Neural cell (in vitro differentiated cells): ENCODE measurements at regions not wholly inside any gene's neighbourhood (a gene's known extent, or its start where the extent isn't known, plus 50 kb on each side); places are given as distances from the start of the nearest gene placed in this dataset.

Source experiments
- H2AFZ ChIP-seq: fragments of 200-600, 300-800 bp; sonication (generic), shearing (Covaris generic); 2 replicates; pipeline ENCODE4 v1.6.0; 2014; ENCODE audit warnings: low read depth, mild to moderate bottlenecking, antibody characterized with exemption, low read length, moderate library complexity
- H3F3A ChIP-seq: fragments of 200-600 bp; shearing (Covaris generic); 2 replicates; pipeline ENCODE4 v1.6.1; 2016; ENCODE audit warnings: mild to moderate bottlenecking, moderate library complexity, mixed read lengths, antibody characterized with exemption, low read length; ENCODE audit not compliant: insufficient read depth, poor library complexity, severe bottlenecking
- H3K27ac ChIP-seq: fragments of 200-600, 300-800 bp; sonication (generic), shearing (Covaris generic); 2 replicates; pipeline ENCODE4 v1.5.1; 2014; ENCODE audit warnings: mild to moderate bottlenecking, low read length, moderate library complexity
- H3K27me3 ChIP-seq: fragments of 300-800, 200-600 bp; sonication (generic), shearing (Covaris generic); 2 replicates; pipeline ENCODE4 v1.6.0; 2014; ENCODE audit warnings: mild to moderate bottlenecking, low read depth, low read length, moderate library complexity; ENCODE audit not compliant: insufficient read depth
- H3K36me3 ChIP-seq: fragments of 300-800, 200-600 bp; sonication (generic), shearing (Covaris generic); 2 replicates; pipeline ENCODE4 v1.5.1; 2014; ENCODE audit warnings: mild to moderate bottlenecking, antibody characterized with exemption, low read length, moderate library complexity; ENCODE audit not compliant: insufficient read depth
- H3K4me2 ChIP-seq: fragments of 300-800, 200-600 bp; sonication (generic), shearing (Covaris generic); 2 replicates; pipeline ENCODE4 v1.6.0; 2014; ENCODE audit warnings: mild to moderate bottlenecking, low read length
- H3K4me3 ChIP-seq: fragments of 300-800, 200-600 bp; sonication (generic), shearing (Covaris generic); 2 replicates; pipeline ENCODE4 v1.5.1; 2014; ENCODE audit warnings: mild to moderate bottlenecking, low read length, moderate library complexity
- H3K79me2 ChIP-seq: fragments of 200-600 bp; shearing (Covaris generic); replicated peaks from 2 replicates; pipeline ENCODE4 v1.6.0; 2014; ENCODE audit warnings: mild to moderate bottlenecking, low read length, moderate library complexity; ENCODE audit not compliant: insufficient read depth
- H3K9ac ChIP-seq: fragments of 300-800, 200-600 bp; sonication (generic), shearing (Covaris generic); 2 replicates; pipeline ENCODE4 v1.6.1; 2016; ENCODE audit warnings: mild to moderate bottlenecking, low read length, mixed read lengths
- H3K9me2 ChIP-seq: fragments of 200-600 bp; shearing (Covaris generic); 2 replicates; pipeline ENCODE4 v1.6.1; 2016; ENCODE audit warnings: mild to moderate bottlenecking, low read length, mixed read lengths; ENCODE audit not compliant: insufficient read depth
- H3K9me3 ChIP-seq: fragments of 200-600, 300-800 bp; sonication (generic), shearing (Covaris generic); 2 replicates; pipeline ENCODE4 v1.6.1; 2016; ENCODE audit warnings: mild to moderate bottlenecking, mixed run types, low read length, moderate library complexity, mixed read lengths
- H4K20me1 ChIP-seq: fragments of 200-600 bp; shearing (Covaris generic); 2 replicates; pipeline ENCODE4 v1.6.1; 2016; ENCODE audit warnings: mild to moderate bottlenecking, mixed run types; ENCODE audit not compliant: insufficient read depth
- EP300 ChIP-seq: fragments of 450-650 bp; conservative IDR thresholded peaks from 2 replicates; pipeline ENCODE4 v1.6.1; 2014; ENCODE audit warnings: antibody characterized with exemption, mild to moderate bottlenecking, moderate library complexity; ENCODE audit not compliant: poor library complexity, severe bottlenecking
- EZH2 ChIP-seq: fragments of 200-600, 300-800 bp; shearing (Covaris generic), sonication (generic); IDR thresholded peaks from 2 replicates; pipeline ENCODE4 v1.6.1; 2014; ENCODE audit warnings: antibody characterized with exemption, low read length, borderline replicate concordance, mild to moderate bottlenecking; ENCODE audit not compliant: insufficient read depth, poor library complexity, severe bottlenecking
- MXI1 ChIP-seq: fragments of 450-650 bp; conservative IDR thresholded peaks from 2 replicates; pipeline ENCODE4 v1.6.1; 2014; ENCODE audit warnings: antibody characterized with exemption, mild to moderate bottlenecking; ENCODE audit not compliant: poor library complexity, severe bottlenecking
- POLR2AphosphoS5 ChIP-seq: IDR thresholded peaks from 2 replicates; pipeline ENCODE4 v1.6.1; 2012
- RAD21 ChIP-seq: fragments of 450-650 bp; conservative IDR thresholded peaks from 2 replicates; pipeline ENCODE4 v1.6.1; 2014; ENCODE audit warnings: antibody characterized with exemption, mild to moderate bottlenecking, moderate library complexity
- SMC3 ChIP-seq: fragments of 450-650 bp; conservative IDR thresholded peaks from 2 replicates; pipeline ENCODE4 v1.6.1; 2014; ENCODE audit warnings: antibody characterized with exemption, mild to moderate bottlenecking, moderate library complexity; ENCODE audit not compliant: poor library complexity
- TAF1 ChIP-seq: IDR thresholded peaks from 2 replicates; pipeline ENCODE4 v1.6.1; 2012; ENCODE audit warnings: low read depth
- TF ChIP-seq, protein P1 (sequence below): IDR thresholded peaks from 2 replicates; pipeline ENCODE4 v1.6.1; 2012; ENCODE audit warnings: borderline replicate concordance
- TF ChIP-seq, protein P2 (sequence below): fragments of 450-650 bp; IDR thresholded peaks from 2 replicates; pipeline ENCODE4 v1.5.1; 2014; ENCODE audit warnings: antibody characterized with exemption, mild to moderate bottlenecking, moderate library complexity; ENCODE audit not compliant: poor library complexity, severe bottlenecking

DNA sequence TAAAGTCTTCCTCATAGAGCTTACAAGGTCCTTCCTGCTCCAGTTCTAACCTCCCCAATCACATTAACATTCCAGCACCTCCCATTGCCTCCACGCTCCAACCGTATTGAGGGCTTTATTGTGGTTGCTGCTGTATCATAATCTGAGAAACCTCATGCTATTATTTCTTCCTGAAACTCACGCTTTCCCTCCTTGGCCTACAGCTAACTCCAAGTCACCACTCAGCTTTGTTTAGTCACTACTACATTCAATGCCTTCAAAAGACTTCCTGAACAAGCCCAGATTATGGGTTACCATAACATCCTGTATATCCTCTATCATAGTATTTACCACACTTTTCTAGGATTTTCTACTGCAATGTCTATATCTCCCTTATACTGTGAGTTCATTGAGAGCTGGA, 230.4 kb downstream of the IKZF2 start:
- no peaks in the 10 kb centered on the region for H4K20me1 ChIP-seq
- H3K9ac ChIP-seq: no peak overlapping the region
- no peak for TF ChIP-seq POLR2AphosphoS5
- no peaks in the 10 kb centered on the region for H3F3A ChIP-seq
- no peaks in the 10 kb centered on the region for H3K9me3 ChIP-seq
- H3K79me2 ChIP-seq: no peaks in the 10 kb centered on the region
- H3K27me3 ChIP-seq: no peaks in the 10 kb centered on the region
- H3K36me3 ChIP-seq: no peaks in the 10 kb centered on the region
- no peak overlapping the region for H3K4me3 ChIP-seq
- H3K9me2 ChIP-seq: no peaks in the 10 kb centered on the region
- H3K4me2 ChIP-seq: no peak overlapping the region
- no peak overlapping the region for H2AFZ ChIP-seq
- no peak overlapping the region for H3K27ac ChIP-seq

DNA sequence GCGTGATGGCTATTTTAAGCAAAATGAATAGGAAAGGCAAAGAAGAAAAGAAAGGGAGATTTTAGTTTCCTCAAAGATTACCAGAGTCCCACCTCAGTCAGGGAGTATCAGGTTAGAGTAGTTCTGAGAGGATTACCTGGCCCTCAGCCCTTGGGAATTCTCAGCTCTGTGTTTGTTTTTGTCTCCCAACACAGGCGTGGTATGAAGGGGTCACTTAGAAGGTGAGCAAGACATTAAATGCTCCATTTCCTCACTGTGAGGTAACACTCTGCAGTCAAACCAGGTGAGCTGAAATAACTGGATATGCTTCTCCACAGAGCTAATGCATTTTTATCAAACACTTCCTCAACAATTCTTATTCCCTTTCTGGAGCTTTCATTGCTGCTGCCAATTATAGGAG, 232.2 kb downstream of the IKZF2 start:
- H3K9me2 ChIP-seq: no peaks in the 10 kb centered on the region

DNA sequence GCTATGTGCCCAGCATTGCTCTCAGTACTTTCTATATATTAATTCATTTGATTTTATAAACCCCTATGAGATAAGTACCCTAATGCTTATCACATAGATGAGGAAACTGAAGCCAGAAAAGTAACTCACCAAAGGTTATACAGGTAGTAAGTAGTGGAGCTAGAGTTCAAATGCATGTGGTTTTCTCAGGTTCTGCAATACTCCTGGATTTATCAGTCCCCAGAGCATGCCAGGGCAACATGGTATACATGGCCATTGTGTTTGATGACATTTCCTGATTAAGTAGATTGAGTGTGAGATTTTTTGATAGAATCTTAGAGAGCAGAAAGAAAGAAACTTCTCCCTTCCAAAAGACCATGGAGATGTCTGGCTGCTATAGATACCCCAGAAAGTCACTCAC, 233.1 kb downstream of the IKZF2 start:
- no peaks in the 10 kb centered on the region for H3K9me2 ChIP-seq
- H3F3A ChIP-seq: no peaks in the 10 kb centered on the region
- H3K27ac ChIP-seq: no peak overlapping the region
- H3K4me3 ChIP-seq: no peak overlapping the region
- H3K36me3 ChIP-seq: no peaks in the 10 kb centered on the region
- no peaks in the 10 kb centered on the region for H4K20me1 ChIP-seq
- no peak overlapping the region for H3K9ac ChIP-seq
- H3K9me3 ChIP-seq: no peaks in the 10 kb centered on the region
- H3K4me2 ChIP-seq: no peak overlapping the region
- H3K27me3 ChIP-seq: no peaks in the 10 kb centered on the region
- H2AFZ ChIP-seq: no peak overlapping the region
- H3K79me2 ChIP-seq: no peaks in the 10 kb centered on the region
- TF ChIP-seq TAF1 (no peak), MXI1 (no peak), SMC3 (no peak), POLR2AphosphoS5 (no peak), EZH2 (no peak)
- TF ChIP-seq, protein P1, sequence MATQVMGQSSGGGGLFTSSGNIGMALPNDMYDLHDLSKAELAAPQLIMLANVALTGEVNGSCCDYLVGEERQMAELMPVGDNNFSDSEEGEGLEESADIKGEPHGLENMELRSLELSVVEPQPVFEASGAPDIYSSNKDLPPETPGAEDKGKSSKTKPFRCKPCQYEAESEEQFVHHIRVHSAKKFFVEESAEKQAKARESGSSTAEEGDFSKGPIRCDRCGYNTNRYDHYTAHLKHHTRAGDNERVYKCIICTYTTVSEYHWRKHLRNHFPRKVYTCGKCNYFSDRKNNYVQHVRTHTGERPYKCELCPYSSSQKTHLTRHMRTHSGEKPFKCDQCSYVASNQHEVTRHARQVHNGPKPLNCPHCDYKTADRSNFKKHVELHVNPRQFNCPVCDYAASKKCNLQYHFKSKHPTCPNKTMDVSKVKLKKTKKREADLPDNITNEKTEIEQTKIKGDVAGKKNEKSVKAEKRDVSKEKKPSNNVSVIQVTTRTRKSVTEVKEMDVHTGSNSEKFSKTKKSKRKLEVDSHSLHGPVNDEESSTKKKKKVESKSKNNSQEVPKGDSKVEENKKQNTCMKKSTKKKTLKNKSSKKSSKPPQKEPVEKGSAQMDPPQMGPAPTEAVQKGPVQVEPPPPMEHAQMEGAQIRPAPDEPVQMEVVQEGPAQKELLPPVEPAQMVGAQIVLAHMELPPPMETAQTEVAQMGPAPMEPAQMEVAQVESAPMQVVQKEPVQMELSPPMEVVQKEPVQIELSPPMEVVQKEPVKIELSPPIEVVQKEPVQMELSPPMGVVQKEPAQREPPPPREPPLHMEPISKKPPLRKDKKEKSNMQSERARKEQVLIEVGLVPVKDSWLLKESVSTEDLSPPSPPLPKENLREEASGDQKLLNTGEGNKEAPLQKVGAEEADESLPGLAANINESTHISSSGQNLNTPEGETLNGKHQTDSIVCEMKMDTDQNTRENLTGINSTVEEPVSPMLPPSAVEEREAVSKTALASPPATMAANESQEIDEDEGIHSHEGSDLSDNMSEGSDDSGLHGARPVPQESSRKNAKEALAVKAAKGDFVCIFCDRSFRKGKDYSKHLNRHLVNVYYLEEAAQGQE: no peak

More for the DNA sequence above, 232.2 kb downstream of the IKZF2 start:
- Histone ChIP-seq H3K27ac (no peak overlapping the region), H2AFZ (no peak overlapping the region), H3K79me2 (no peaks in the 10 kb centered on the region), H3K4me2 (no peak overlapping the region), H3F3A (no peaks in the 10 kb centered on the region), H3K36me3 (no peaks in the 10 kb centered on the region), H3K4me3 (no peak overlapping the region), H4K20me1 (no peaks in the 10 kb centered on the region), H3K9ac (no peak overlapping the region), H3K27me3 (no peaks in the 10 kb centered on the region), H3K9me3 (no peaks in the 10 kb centered on the region)
- TF ChIP-seq, protein P2, sequence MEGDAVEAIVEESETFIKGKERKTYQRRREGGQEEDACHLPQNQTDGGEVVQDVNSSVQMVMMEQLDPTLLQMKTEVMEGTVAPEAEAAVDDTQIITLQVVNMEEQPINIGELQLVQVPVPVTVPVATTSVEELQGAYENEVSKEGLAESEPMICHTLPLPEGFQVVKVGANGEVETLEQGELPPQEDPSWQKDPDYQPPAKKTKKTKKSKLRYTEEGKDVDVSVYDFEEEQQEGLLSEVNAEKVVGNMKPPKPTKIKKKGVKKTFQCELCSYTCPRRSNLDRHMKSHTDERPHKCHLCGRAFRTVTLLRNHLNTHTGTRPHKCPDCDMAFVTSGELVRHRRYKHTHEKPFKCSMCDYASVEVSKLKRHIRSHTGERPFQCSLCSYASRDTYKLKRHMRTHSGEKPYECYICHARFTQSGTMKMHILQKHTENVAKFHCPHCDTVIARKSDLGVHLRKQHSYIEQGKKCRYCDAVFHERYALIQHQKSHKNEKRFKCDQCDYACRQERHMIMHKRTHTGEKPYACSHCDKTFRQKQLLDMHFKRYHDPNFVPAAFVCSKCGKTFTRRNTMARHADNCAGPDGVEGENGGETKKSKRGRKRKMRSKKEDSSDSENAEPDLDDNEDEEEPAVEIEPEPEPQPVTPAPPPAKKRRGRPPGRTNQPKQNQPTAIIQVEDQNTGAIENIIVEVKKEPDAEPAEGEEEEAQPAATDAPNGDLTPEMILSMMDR: no peak
- TF ChIP-seq RAD21 (no peak), SMC3 (no peak), TAF1 (no peak), EP300 (no peak), EZH2 (no peak), MXI1 (no peak), POLR2AphosphoS5 (no peak)
- TF ChIP-seq, protein P1: no peak
